ENCODE measurements at regions not wholly inside any gene's neighbourhood (a gene's known extent, or its start where the extent isn't known, plus 50 kb on each side); places are given as distances from the start of the nearest gene placed in this dataset.
A peak's percentile ranks its signal among the peaks of the same experiment; 100 is the strongest.
"Not testable (repeated sequence)": the region's sequence is repeated elsewhere in the genome, so short reads cannot be mapped to it uniquely, and the experiment has no call there.

DNA sequence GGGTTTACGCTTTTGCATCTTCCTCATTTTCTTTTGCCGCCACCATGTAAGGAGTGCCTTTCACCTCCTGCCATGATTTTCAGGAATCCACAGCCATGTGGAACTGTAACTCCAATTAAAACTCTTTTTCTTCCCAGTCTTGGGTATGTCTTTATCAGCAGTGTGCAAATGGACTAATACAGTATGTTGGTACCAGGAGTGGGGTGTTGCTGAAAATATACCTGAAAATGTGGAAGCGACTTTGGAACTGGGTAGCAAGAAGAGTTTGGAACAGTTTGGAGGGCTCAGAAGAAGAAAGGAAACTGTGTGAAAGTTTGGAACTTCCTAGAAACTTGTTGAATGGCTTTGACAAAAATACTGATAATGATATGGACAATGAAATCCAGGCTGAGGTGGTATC, 983.9 kb upstream of the NDST4 start:
- CTCF ChIA-PET; H3K4me3 ChIP-seq (ENCODE audit: low read depth, low read length); H3K36me3 ChIP-seq (ENCODE audit: control insufficient read depth in 2 of 2, insufficient read depth in 1 of 2, low read length in 2 of 2); H3K27ac ChIP-seq (ENCODE audit: extremely low read depth, low read depth, low read length); H3K4me1 ChIP-seq (ENCODE audit: control insufficient read depth, insufficient read depth, low read length); H3K9me3 ChIP-seq (ENCODE audit: control insufficient read depth, insufficient read depth, low read depth, low read length); POLR2A ChIA-PET: not testable (repeated sequence)
- TF ChIP-seq ZNF707 (tag by site-specific recombination; IDR thresholded peaks at IDR 0.05) = peak; percentile 82

DNA sequence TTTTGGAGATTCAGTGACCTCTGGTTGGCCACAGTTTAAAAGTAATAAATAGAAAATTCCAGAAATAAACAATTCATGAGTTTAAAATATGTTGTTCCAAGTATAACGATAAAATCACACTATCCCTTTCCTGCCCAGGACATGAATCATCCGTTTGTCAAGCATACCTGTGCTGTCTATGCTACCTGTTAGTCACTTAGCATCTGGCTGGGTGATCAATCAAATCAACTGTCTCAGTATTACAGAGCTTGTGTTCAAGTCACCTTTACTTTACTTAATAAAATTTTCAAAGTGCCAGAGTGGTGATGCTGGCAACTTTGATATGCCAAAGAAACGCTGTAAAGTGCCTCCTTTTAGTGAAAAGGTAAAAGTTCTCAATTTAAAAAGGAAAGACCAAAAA, 979.5 kb upstream of the NDST4 start:
- POLR2A ChIA-PET = no interaction called here
- no peaks in the 10 kb centered on the region for H3K4me1 ChIP-seq (ENCODE audit: control insufficient read depth, insufficient read depth, low read length)
- no peak overlapping the region for H3K4me3 ChIP-seq (ENCODE audit: low read depth, low read length)
- CTCF ChIA-PET = no interaction called here
- H3K36me3 ChIP-seq (ENCODE audit: control insufficient read depth in 2 of 2, insufficient read depth in 1 of 2, low read length in 2 of 2) = no peaks in the 10 kb centered on the region
- no peaks in the 10 kb centered on the region for H3K9me3 ChIP-seq (ENCODE audit: control insufficient read depth, insufficient read depth, low read depth, low read length)
- H3K27ac ChIP-seq (ENCODE audit: extremely low read depth, low read depth, low read length) = no peak overlapping the region
- TF ChIP-seq TCF7L2 (IDR thresholded peaks at IDR 0.05; ENCODE audit: borderline replicate concordance, low read depth, low read length) = no peak
- TF ChIP-seq, protein P1, sequence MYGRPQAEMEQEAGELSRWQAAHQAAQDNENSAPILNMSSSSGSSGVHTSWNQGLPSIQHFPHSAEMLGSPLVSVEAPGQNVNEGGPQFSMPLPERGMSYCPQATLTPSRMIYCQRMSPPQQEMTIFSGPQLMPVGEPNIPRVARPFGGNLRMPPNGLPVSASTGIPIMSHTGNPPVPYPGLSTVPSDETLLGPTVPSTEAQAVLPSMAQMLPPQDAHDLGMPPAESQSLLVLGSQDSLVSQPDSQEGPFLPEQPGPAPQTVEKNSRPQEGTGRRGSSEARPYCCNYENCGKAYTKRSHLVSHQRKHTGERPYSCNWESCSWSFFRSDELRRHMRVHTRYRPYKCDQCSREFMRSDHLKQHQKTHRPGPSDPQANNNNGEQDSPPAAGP (tag by site-specific recombination; IDR thresholded peaks at IDR 0.05) = no peak
- no peak for TF ChIP-seq ZNF23 (tag by site-specific recombination; IDR thresholded peaks at IDR 0.05; ENCODE audit: borderline replicate concordance)
- no peak for TF ChIP-seq ZNF280D (tag by site-specific recombination; IDR thresholded peaks at IDR 0.05)
- TF ChIP-seq ZNF660 (tag by site-specific recombination; IDR thresholded peaks at IDR 0.05) = no peak
- no peak for TF ChIP-seq GLIS2 (tag by site-specific recombination; IDR thresholded peaks at IDR 0.05)
- TF ChIP-seq HOXC10 (CRISPR knock-in tag; IDR thresholded peaks at IDR 0.05) = no peak
- TF ChIP-seq YY2 (tag by site-specific recombination; IDR thresholded peaks at IDR 0.05) = no peak

- ChIA-PET POLR2A (no interaction called here), CTCF (interaction anchor here (0.6 kb wide), 1 partner anchor 145 kb away, joined by 3 read pairs; no protein-coding TSS in a partner anchor)
- no peak overlapping the region for H3K4me3 ChIP-seq (ENCODE audit: low read depth, low read length)
- no peak overlapping the region for H3K27ac ChIP-seq (ENCODE audit: extremely low read depth, low read depth, low read length)
- TF ChIP-seq GLIS2 (tag by site-specific recombination; IDR thresholded peaks at IDR 0.05) (no peak), ZNF155 (tag by site-specific recombination; IDR thresholded peaks at IDR 0.05) (no peak), ZNF239 (tag by site-specific recombination; IDR thresholded peaks at IDR 0.05) (no peak), ZFHX2 (tag by site-specific recombination; conservative IDR thresholded peaks at IDR 0.05) (no peak)
- no peaks in the 10 kb centered on the region for H3K36me3 ChIP-seq (ENCODE audit: control insufficient read depth in 2 of 2, insufficient read depth in 1 of 2, low read length in 2 of 2)
- no peaks in the 10 kb centered on the region for H3K4me1 ChIP-seq (ENCODE audit: control insufficient read depth, insufficient read depth, low read length)
- H3K9me3 ChIP-seq (ENCODE audit: control insufficient read depth, insufficient read depth, low read depth, low read length) = no peaks in the 10 kb centered on the region
Measured at GRCh38 chr4:116088771-116089170, 975.4 kb upstream of the NDST4 start.

- Histone ChIP-seq H3K9me3 (ENCODE audit: control insufficient read depth, insufficient read depth, low read depth, low read length) (no peaks in the 10 kb centered on the region), H3K4me3 (ENCODE audit: low read depth, low read length) (no peak overlapping the region), H3K4me1 (ENCODE audit: control insufficient read depth, insufficient read depth, low read length) (no peaks in the 10 kb centered on the region), H3K27ac (ENCODE audit: extremely low read depth, low read depth, low read length) (no peak overlapping the region), H3K36me3 (ENCODE audit: control insufficient read depth in 2 of 2, insufficient read depth in 1 of 2, low read length in 2 of 2) (no peaks in the 10 kb centered on the region)
- ChIA-PET POLR2A (no interaction called here), CTCF (interaction anchor here (0.7 kb wide), 1 partner anchor 1015 kb away, joined by 4 read pairs; no protein-coding TSS in a partner anchor)
- TF ChIP-seq SCRT1 (tag by site-specific recombination; IDR thresholded peaks at IDR 0.05; ENCODE audit: borderline replicate concordance) (no peak), ZBTB48 (tag by site-specific recombination; IDR thresholded peaks at IDR 0.05) (no peak), KLF7 (tag by site-specific recombination; IDR thresholded peaks at IDR 0.05; ENCODE audit: borderline replicate concordance) (no peak), ZNF449 (tag by site-specific recombination; IDR thresholded peaks at IDR 0.05) (no peak), ZNF580 (tag by site-specific recombination; IDR thresholded peaks at IDR 0.05) (no peak)
- TF ChIP-seq, protein P2, sequence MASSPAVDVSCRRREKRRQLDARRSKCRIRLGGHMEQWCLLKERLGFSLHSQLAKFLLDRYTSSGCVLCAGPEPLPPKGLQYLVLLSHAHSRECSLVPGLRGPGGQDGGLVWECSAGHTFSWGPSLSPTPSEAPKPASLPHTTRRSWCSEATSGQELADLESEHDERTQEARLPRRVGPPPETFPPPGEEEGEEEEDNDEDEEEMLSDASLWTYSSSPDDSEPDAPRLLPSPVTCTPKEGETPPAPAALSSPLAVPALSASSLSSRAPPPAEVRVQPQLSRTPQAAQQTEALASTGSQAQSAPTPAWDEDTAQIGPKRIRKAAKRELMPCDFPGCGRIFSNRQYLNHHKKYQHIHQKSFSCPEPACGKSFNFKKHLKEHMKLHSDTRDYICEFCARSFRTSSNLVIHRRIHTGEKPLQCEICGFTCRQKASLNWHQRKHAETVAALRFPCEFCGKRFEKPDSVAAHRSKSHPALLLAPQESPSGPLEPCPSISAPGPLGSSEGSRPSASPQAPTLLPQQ (tag by site-specific recombination; IDR thresholded peaks at IDR 0.05) = no peak
- TF ChIP-seq, protein P3, sequence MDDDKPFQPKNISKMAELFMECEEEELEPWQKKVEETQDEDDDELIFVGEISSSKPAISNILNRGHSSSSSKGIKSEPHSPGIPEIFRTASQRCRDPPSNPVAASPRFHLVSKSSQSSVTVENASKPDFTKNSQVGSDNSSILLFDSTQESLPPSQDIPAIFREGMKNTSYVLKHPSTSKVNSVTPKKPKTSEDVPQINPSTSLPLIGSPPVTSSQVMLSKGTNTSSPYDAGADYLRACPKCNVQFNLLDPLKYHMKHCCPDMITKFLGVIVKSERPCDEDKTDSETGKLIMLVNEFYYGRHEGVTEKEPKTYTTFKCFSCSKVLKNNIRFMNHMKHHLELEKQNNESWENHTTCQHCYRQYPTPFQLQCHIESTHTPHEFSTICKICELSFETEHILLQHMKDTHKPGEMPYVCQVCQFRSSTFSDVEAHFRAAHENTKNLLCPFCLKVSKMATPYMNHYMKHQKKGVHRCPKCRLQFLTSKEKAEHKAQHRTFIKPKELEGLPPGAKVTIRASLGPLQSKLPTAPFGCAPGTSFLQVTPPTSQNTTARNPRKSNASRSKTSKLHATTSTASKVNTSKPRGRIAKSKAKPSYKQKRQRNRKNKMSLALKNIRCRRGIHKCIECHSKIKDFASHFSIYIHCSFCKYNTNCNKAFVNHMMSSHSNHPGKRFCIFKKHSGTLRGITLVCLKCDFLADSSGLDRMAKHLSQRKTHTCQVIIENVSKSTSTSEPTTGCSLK (tag by site-specific recombination; IDR thresholded peaks at IDR 0.05) = no peak
Measured at GRCh38 chr4:116082808-116083366, 969.5 kb upstream of the NDST4 start.
